ENCODE measurements at regions not wholly inside any gene's neighbourhood (a gene's known extent, or its start where the extent isn't known, plus 50 kb on each side); places are given as distances from the start of the nearest gene placed in this dataset.
"Not testable (repeated sequence)": the region's sequence is repeated elsewhere in the genome, so short reads cannot be mapped to it uniquely, and the experiment has no call there.

GRCh38 chr3:137468446-137468845 is 295.7 kb upstream of the SOX14 start:
- in situ Hi-C loops (cut with HindIII; ENCODE audit: low pct_unique_long_range_greater_than_20kb, low sequenced_read_pairs): no loop called here

GRCh38 chr3:137469263-137469662 is 294.9 kb upstream of the SOX14 start:
- in situ Hi-C loops (cut with HindIII; ENCODE audit: low pct_unique_long_range_greater_than_20kb, low sequenced_read_pairs): no loop called here
- DNase-seq (ENCODE audit: low read depth, low spot score): no peak

More at GRCh38 chr3:137468446-137468845, 295.7 kb upstream of the SOX14 start:
- DNase-seq (ENCODE audit: low read depth, low spot score): no peak

GRCh38 chr3:137471130-137471529 is 293.0 kb upstream of the SOX14 start:
- in situ Hi-C loops (cut with HindIII; ENCODE audit: low pct_unique_long_range_greater_than_20kb, low sequenced_read_pairs): no loop called here
- no peak for DNase-seq (ENCODE audit: low read depth, low spot score)

GRCh38 chr3:137471558-137472204 is 292.4 kb upstream of the SOX14 start:
- in situ Hi-C loops (cut with HindIII; ENCODE audit: low pct_unique_long_range_greater_than_20kb, low sequenced_read_pairs): no loop called here
- DNase-seq (ENCODE audit: low read depth, low spot score): no peak

GRCh38 chr3:137477614-137478013 is 286.5 kb upstream of the SOX14 start:
- in situ Hi-C loops (cut with HindIII; ENCODE audit: low pct_unique_long_range_greater_than_20kb, low sequenced_read_pairs): no loop called here
- no peak for DNase-seq (ENCODE audit: low read depth, low spot score)

- in situ Hi-C loops (cut with HindIII; ENCODE audit: low pct_unique_long_range_greater_than_20kb, low sequenced_read_pairs): no loop called here
- DNase-seq (ENCODE audit: low read depth, low spot score): no peak
These were observed 254.6 kb upstream of the SOX14 start for GRCh38 chr3:137509354-137510045.

- DNase-seq (ENCODE audit: low read depth, low spot score): no peak
- in situ Hi-C loops (cut with HindIII; ENCODE audit: low pct_unique_long_range_greater_than_20kb, low sequenced_read_pairs): no loop called here
These were observed 252.5 kb upstream of the SOX14 start for GRCh38 chr3:137511655-137512054.

GRCh38 chr3:137514853-137515252 is 249.3 kb upstream of the SOX14 start:
- in situ Hi-C loops (cut with HindIII; ENCODE audit: low pct_unique_long_range_greater_than_20kb, low sequenced_read_pairs): no loop called here
- peak; percentile 4 for DNase-seq (ENCODE audit: low read depth, low spot score)

- in situ Hi-C loops (cut with HindIII; ENCODE audit: low pct_unique_long_range_greater_than_20kb, low sequenced_read_pairs): no loop called here
- no peak for DNase-seq (ENCODE audit: low read depth, low spot score)
These were observed 244.5 kb upstream of the SOX14 start for GRCh38 chr3:137519602-137520001.

GRCh38 chr3:137524751-137525150 is 239.4 kb upstream of the SOX14 start:
- no peak for DNase-seq (ENCODE audit: low read depth, low spot score)
- in situ Hi-C loops (cut with HindIII; ENCODE audit: low pct_unique_long_range_greater_than_20kb, low sequenced_read_pairs): no loop called here

GRCh38 chr3:137525471-137525870 is 238.6 kb upstream of the SOX14 start:
- no peak for DNase-seq (ENCODE audit: low read depth, low spot score)
- in situ Hi-C loops (cut with HindIII; ENCODE audit: low pct_unique_long_range_greater_than_20kb, low sequenced_read_pairs): no loop called here

GRCh38 chr3:137542049-137542448 is 222.1 kb upstream of the SOX14 start:
- DNase-seq (ENCODE audit: low read depth, low spot score): no peak
- in situ Hi-C loops (cut with HindIII; ENCODE audit: low pct_unique_long_range_greater_than_20kb, low sequenced_read_pairs): no loop called here

- in situ Hi-C loops (cut with HindIII; ENCODE audit: low pct_unique_long_range_greater_than_20kb, low sequenced_read_pairs): no loop called here
These were observed 209.9 kb upstream of the SOX14 start for GRCh38 chr3:137554242-137554641.

GRCh38 chr3:137568880-137569279 is 195.2 kb upstream of the SOX14 start:
- in situ Hi-C loops (cut with HindIII; ENCODE audit: low pct_unique_long_range_greater_than_20kb, low sequenced_read_pairs): no loop called here
- DNase-seq (ENCODE audit: low read depth, low spot score): no peak

More at GRCh38 chr3:137554242-137554641, 209.9 kb upstream of the SOX14 start:
- no peak for DNase-seq (ENCODE audit: low read depth, low spot score)

- DNase-seq (ENCODE audit: low read depth, low spot score): peak; percentile 16
- in situ Hi-C loops (cut with HindIII; ENCODE audit: low pct_unique_long_range_greater_than_20kb, low sequenced_read_pairs): no loop called here
These were observed 191.2 kb upstream of the SOX14 start for GRCh38 chr3:137572931-137573330.

GRCh38 chr3:137582484-137582883 is 181.6 kb upstream of the SOX14 start:
- in situ Hi-C loops (cut with HindIII; ENCODE audit: low pct_unique_long_range_greater_than_20kb, low sequenced_read_pairs): no loop called here
- DNase-seq (ENCODE audit: low read depth, low spot score): no peak

- DNase-seq (ENCODE audit: low read depth, low spot score): peak; percentile 56
- in situ Hi-C loops (cut with HindIII; ENCODE audit: low pct_unique_long_range_greater_than_20kb, low sequenced_read_pairs): no loop called here
These were observed 180.9 kb upstream of the SOX14 start for GRCh38 chr3:137583256-137583655.

GRCh38 chr3:137588871-137589270 is 175.2 kb upstream of the SOX14 start:
- DNase-seq (ENCODE audit: low read depth, low spot score): no peak
- in situ Hi-C loops (cut with HindIII; ENCODE audit: low pct_unique_long_range_greater_than_20kb, low sequenced_read_pairs): no loop called here

GRCh38 chr3:137595415-137595814 is 168.7 kb upstream of the SOX14 start:
- DNase-seq (ENCODE audit: low read depth, low spot score); in situ Hi-C loops (cut with HindIII; ENCODE audit: low pct_unique_long_range_greater_than_20kb, low sequenced_read_pairs): not testable (repeated sequence)

Data from SK-MEL-5 (cell line).